ENCODE measurements at regions not wholly inside any gene's neighbourhood (a gene's known extent, or its start where the extent isn't known, plus 50 kb on each side); places are given as distances from the start of the nearest gene placed in this dataset.

- TF ChIP-seq CTCF (IDR thresholded peaks at IDR 0.05 in 4 of 5, conservative IDR thresholded peaks at IDR 0.05 in 1 of 5) (no peak), POLR2A (IDR thresholded peaks at IDR 0.05) (no peak)
Measured at GRCh38 chr6:138013959-138014358, 93.3 kb downstream of the PERP start.
